ENCODE measurements at regions not wholly inside any gene's neighbourhood (a gene's known extent, or its start where the extent isn't known, plus 50 kb on each side); places are given as distances from the start of the nearest gene placed in this dataset.

DNA sequence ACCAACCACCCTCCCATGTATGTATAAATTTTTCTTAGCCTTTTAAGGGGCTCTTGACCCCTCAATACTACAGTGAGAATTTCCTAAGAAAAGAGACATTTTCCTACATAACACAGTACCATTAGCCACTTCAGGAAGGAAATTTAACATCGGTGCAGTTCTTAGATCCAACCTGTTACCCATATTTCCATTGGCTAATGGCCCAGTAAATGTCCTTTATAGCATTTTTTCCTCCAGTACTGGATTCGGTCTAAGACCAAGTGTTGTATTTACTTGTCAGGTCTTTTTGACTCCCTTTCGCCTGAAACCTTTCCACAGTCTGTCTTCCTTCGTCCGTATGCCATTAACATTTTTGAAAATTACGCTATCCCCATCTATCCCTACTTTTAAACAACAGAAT, 173.4 kb upstream of the PMEPA1 start:
- Mint-ChIP-seq H3K27ac (no peak overlapping the region), H3K4me3 (no peak overlapping the region), H3K4me1 (no peaks in the 10 kb centered on the region), H3K27me3 (peaks cover 3% of the 10 kb centered on the region), H3K9me3 (peaks cover 0 to under 1% (median 0%) of the 10 kb centered on the region in 7 donors), H3K36me3 (no peaks in the 10 kb centered on the region)
- H3K4me1 ChIP-seq (ENCODE audit: control insufficient read depth, insufficient read depth, low read length, poor library complexity, severe bottlenecking) = no peaks in the 10 kb centered on the region
- no peak overlapping the region for H3K27ac ChIP-seq (ENCODE audit: insufficient read depth, low read length, poor library complexity, severe bottlenecking)
- DNase-seq (no peak), ATAC-seq (ENCODE audit: low read depth in 2 of 2) (no peak)
- no peaks in the 10 kb centered on the region for H3K27me3 ChIP-seq (ENCODE audit: control insufficient read depth, insufficient read depth, low read length)
- H3K9me3 ChIP-seq (ENCODE audit: control insufficient read depth in 2 of 2, low read length in 2 of 2) = no peaks in the 10 kb centered on the region
- H3K4me3 ChIP-seq (ENCODE audit: low read depth, low read length) = no peak overlapping the region
- H3K36me3 ChIP-seq (ENCODE audit: control insufficient read depth, insufficient read depth, low read length) = no peaks in the 10 kb centered on the region

DNA sequence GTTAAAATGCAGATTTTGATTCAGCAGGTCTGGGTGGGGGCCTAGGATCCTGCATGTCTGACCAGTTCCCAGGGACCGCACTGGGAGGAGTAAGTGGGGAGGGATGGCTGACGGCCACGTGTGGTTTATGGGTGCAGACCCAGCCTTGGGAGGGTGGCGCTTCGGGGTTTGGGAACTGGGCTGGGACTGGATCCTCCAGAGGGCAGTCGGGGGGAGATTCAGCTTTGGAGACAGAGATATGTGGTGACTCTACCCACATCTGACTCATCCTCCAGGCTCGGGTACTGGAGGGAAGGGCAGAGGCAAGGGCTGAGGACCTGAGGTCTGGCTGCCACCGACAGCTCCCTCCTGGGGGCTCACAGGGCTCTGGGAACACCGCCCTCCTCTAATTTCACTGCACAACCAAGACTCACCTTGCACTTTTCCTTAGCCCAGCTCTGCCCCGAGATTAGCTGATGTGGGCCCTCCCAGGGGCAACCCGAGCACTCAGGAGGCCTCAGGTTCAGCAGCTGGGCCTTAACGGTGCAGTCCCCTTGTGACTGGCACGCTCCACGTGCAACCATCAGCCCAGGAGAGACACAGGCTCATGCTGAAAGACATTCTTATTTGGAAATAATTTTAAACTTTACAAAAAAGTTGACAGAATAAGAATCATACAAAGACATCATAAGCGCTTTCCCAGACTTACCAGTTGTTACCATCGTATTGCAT, 172.8 kb upstream of the PMEPA1 start:
- H3K4me1 Mint-ChIP-seq = no peaks in the 10 kb centered on the region
- no peak overlapping the region for H3K4me3 Mint-ChIP-seq
- Histone ChIP-seq H3K36me3 (ENCODE audit: control insufficient read depth, insufficient read depth, low read length) (no peaks in the 10 kb centered on the region), H3K4me3 (ENCODE audit: low read depth, low read length) (no peak overlapping the region), H3K9me3 (ENCODE audit: control insufficient read depth in 2 of 2, low read length in 2 of 2) (no peaks in the 10 kb centered on the region), H3K4me1 (ENCODE audit: control insufficient read depth, insufficient read depth, low read length, poor library complexity, severe bottlenecking) (no peaks in the 10 kb centered on the region), H3K27me3 (ENCODE audit: control insufficient read depth, insufficient read depth, low read length) (no peaks in the 10 kb centered on the region), H3K27ac (ENCODE audit: insufficient read depth, low read length, poor library complexity, severe bottlenecking) (no peak overlapping the region)
- no peaks in the 10 kb centered on the region for H3K9me3 Mint-ChIP-seq
- H3K36me3 Mint-ChIP-seq = no peaks in the 10 kb centered on the region
- no peak overlapping the region for H3K27ac Mint-ChIP-seq
- H3K27me3 Mint-ChIP-seq = no peaks in the 10 kb centered on the region
- DNase-seq (no peak), ATAC-seq (ENCODE audit: low read depth in 2 of 2) (no peak)

DNA sequence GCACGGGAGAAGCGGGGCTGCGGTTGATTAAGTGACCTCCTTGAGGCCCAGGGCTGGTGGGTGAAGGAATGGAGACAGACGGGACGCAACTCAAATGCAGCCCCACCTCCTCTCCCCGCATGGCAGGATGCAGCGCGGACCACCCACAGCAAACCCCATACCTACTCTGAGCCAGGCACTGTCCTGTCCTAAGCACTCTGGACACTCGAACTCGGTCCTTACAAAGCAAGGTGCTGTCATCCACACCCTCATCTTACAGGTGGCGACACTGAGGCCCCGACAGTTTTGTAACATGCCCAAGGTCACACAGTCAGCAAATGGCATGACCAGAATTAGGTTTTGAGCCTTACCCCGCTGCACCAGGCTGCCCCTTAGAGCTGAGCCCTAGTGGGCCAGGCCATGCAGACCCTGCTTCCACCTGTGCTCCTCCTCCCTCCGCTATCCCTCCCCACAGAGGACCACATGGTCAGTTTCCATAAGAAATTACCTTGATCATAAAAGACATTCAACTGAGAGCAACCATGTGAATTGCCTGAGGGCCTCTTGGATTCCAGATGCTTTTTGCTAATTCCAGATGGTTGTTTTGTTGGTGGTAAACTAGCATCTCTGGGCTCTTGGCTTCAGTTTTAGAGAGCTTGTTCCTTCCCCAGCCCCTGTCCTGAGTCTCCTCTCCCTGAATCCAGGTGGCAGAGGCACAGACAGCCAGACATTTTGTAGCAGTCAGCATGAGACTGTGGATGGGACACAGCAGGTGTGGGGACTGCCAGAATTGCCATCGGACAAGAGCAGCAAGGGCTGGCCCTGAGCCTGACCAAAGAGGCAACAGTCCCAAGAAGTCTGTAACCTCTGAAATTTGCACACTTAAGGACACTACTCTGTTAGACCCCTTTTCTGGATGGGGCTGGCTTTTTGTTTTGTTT, 171.9 kb upstream of the PMEPA1 start:
- no peaks in the 10 kb centered on the region for H3K9me3 Mint-ChIP-seq
- Histone ChIP-seq H3K27me3 (ENCODE audit: control insufficient read depth, insufficient read depth, low read length) (no peaks in the 10 kb centered on the region), H3K4me1 (ENCODE audit: control insufficient read depth, insufficient read depth, low read length, poor library complexity, severe bottlenecking) (no peaks in the 10 kb centered on the region), H3K36me3 (ENCODE audit: control insufficient read depth, insufficient read depth, low read length) (no peaks in the 10 kb centered on the region), H3K9me3 (ENCODE audit: control insufficient read depth in 2 of 2, low read length in 2 of 2) (no peaks in the 10 kb centered on the region), H3K27ac (ENCODE audit: insufficient read depth, low read length, poor library complexity, severe bottlenecking) (no peak overlapping the region), H3K4me3 (ENCODE audit: low read depth, low read length) (no peak overlapping the region)
- H3K27me3 Mint-ChIP-seq = no peaks in the 10 kb centered on the region
- no peak overlapping the region for H3K27ac Mint-ChIP-seq
- no peak overlapping the region for H3K4me3 Mint-ChIP-seq
- H3K4me1 Mint-ChIP-seq = no peaks in the 10 kb centered on the region
- DNase-seq = no peak
- H3K36me3 Mint-ChIP-seq = no peaks in the 10 kb centered on the region
- ATAC-seq (ENCODE audit: low read depth in 2 of 2) = no peak

DNA sequence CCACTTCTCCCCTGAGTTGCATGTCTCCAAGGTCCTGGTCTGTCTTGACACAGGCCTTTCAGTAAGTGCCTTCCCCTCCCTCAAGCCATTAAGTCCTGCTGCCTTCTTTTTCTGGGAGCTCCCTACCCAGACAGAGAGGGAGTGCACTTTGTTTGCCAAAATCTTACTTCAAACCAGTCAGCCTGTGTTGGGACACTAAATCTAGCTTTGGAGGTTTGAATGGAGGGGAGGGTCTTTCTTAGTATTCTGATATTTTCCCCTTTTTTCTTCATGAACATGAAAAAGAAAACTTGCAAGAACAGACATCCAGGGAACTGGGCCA, 170.7 kb upstream of the PMEPA1 start:
- H3K27me3 Mint-ChIP-seq = no peaks in the 10 kb centered on the region

DNA sequence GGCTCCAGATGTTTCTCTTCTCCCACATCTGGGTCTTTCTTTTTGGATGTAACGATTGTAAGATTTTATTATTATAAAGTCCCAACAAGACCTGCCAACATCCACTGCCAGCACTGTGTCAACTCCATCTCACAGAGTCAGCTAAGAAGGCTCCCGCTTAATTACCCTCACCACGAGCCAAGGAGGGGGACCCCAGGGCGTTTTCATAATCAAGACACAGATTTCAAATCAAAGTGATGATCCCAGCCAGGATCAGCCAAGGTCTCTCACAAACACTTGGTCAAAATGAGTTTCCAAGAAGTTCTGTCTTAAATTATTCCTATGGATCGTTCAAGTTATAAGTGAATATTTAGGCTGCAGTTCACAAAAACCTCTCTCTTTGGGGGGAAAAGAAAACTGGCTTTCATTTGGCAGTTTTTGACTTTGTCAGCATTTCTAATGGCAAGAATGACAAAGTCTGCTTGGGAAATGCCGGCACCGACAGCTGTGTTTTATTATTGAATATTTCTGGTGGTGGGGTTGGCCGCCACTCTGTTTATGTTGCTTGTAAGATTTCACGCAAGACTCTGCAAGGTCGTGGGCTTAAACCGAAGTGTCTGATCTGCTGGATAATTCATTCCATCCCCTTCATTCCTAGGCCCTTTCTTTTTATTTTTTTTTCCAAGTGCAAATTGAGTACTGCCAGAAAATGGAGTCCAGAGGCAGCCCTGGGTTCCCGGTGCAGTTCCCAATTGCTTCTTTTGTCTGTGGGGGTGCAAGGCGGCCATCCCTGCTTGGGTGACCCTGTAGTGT, 170.2 kb upstream of the PMEPA1 start:
- ATAC-seq (ENCODE audit: low read depth in 2 of 2) (no peak), DNase-seq (no peak)
- Mint-ChIP-seq H3K27me3 (no peaks in the 10 kb centered on the region), H3K9me3 (peaks cover 0 to 2% (median 0%) of the 10 kb centered on the region in 7 donors), H3K36me3 (no peaks in the 10 kb centered on the region), H3K27ac (no peak overlapping the region), H3K4me1 (no peaks in the 10 kb centered on the region), H3K4me3 (no peak overlapping the region)
- Histone ChIP-seq H3K4me1 (ENCODE audit: control insufficient read depth, insufficient read depth, low read length, poor library complexity, severe bottlenecking) (no peaks in the 10 kb centered on the region), H3K4me3 (ENCODE audit: low read depth, low read length) (no peak overlapping the region), H3K27ac (ENCODE audit: insufficient read depth, low read length, poor library complexity, severe bottlenecking) (no peak overlapping the region), H3K36me3 (ENCODE audit: control insufficient read depth, insufficient read depth, low read length) (no peaks in the 10 kb centered on the region), H3K27me3 (ENCODE audit: control insufficient read depth, insufficient read depth, low read length) (no peaks in the 10 kb centered on the region), H3K9me3 (ENCODE audit: control insufficient read depth in 2 of 2, low read length in 2 of 2) (no peaks in the 10 kb centered on the region)

More for the DNA sequence above, 170.7 kb upstream of the PMEPA1 start:
- no peaks in the 10 kb centered on the region for H3K4me1 Mint-ChIP-seq
- no peak overlapping the region for H3K27ac Mint-ChIP-seq
- Histone ChIP-seq H3K27ac (ENCODE audit: insufficient read depth, low read length, poor library complexity, severe bottlenecking) (no peak overlapping the region), H3K27me3 (ENCODE audit: control insufficient read depth, insufficient read depth, low read length) (no peaks in the 10 kb centered on the region), H3K4me3 (ENCODE audit: low read depth, low read length) (no peak overlapping the region), H3K4me1 (ENCODE audit: control insufficient read depth, insufficient read depth, low read length, poor library complexity, severe bottlenecking) (no peaks in the 10 kb centered on the region), H3K9me3 (ENCODE audit: control insufficient read depth in 2 of 2, low read length in 2 of 2) (no peaks in the 10 kb centered on the region), H3K36me3 (ENCODE audit: control insufficient read depth, insufficient read depth, low read length) (no peaks in the 10 kb centered on the region)
- H3K9me3 Mint-ChIP-seq = peaks cover 0 to 2% (median 0%) of the 10 kb centered on the region in 7 donors
- H3K36me3 Mint-ChIP-seq = no peaks in the 10 kb centered on the region
- ATAC-seq (ENCODE audit: low read depth in 2 of 2) (no peak), DNase-seq (no peak)
- no peak overlapping the region for H3K4me3 Mint-ChIP-seq

DNA sequence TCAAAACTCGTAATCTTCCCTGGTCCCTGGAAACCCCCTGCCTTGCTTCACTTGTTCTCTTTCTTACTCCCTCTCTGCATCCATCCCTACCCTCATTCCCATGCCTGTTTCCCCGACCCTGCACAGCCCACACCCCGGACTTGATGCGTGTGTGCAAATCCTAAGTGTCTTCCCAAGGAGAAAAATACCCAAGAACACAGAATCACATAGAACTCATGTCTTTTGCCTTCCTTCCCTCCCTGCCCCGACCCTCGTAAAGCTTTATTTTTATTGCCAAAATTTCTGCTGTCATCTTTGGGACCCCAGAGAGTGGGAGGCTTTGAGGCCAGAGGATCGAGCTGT, 169.6 kb upstream of the PMEPA1 start:
- H3K4me3 ChIP-seq (ENCODE audit: low read depth, low read length) = no peak overlapping the region
- Mint-ChIP-seq H3K4me1 (no peaks in the 10 kb centered on the region), H3K4me3 (no peak overlapping the region), H3K27me3 (no peaks in the 10 kb centered on the region), H3K36me3 (no peaks in the 10 kb centered on the region), H3K9me3 (peaks cover 0 to 2% (median 0%) of the 10 kb centered on the region in 7 donors), H3K27ac (no peak overlapping the region)
- no peak overlapping the region for H3K27ac ChIP-seq (ENCODE audit: insufficient read depth, low read length, poor library complexity, severe bottlenecking)
- DNase-seq = no peak
- no peaks in the 10 kb centered on the region for H3K27me3 ChIP-seq (ENCODE audit: control insufficient read depth, insufficient read depth, low read length)
- no peaks in the 10 kb centered on the region for H3K9me3 ChIP-seq (ENCODE audit: control insufficient read depth in 2 of 2, low read length in 2 of 2)
- no peaks in the 10 kb centered on the region for H3K4me1 ChIP-seq (ENCODE audit: control insufficient read depth, insufficient read depth, low read length, poor library complexity, severe bottlenecking)
- ATAC-seq (ENCODE audit: low read depth in 2 of 2) = no peak
- H3K36me3 ChIP-seq (ENCODE audit: control insufficient read depth, insufficient read depth, low read length) = no peaks in the 10 kb centered on the region

DNA sequence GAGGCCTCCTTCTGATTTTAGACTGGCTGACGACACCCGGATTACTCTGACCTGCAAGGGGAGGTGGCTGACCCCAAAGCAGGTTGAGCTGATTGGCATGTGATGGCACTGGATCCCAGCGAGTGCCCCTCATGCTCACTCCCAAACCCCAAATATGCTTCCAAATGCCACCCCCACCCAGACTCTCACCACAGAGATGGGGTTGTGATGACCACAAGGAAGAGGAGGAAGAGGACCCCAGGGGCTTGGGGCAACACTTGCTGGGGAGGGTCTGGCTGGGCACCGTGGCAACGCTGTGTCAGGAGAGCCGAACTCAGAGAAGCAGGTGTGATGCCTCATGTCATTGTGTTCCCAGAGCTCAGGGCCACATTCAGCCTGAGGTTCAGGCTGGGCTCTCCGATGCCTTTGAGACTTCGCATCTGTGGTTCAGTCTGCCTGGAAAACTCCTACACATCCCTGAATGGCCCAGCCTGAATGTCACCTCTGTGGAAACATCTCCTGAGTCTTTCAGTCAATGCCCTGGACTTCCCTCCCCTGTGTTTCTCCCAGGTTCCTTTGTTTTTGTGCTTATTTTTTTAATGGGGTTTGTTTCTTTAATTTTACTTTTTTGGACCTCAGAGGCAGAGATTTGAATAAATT, 169.1 kb upstream of the PMEPA1 start:
- Histone ChIP-seq H3K36me3 (ENCODE audit: control insufficient read depth, insufficient read depth, low read length) (no peaks in the 10 kb centered on the region), H3K9me3 (ENCODE audit: control insufficient read depth in 2 of 2, low read length in 2 of 2) (no peaks in the 10 kb centered on the region), H3K27ac (ENCODE audit: insufficient read depth, low read length, poor library complexity, severe bottlenecking) (no peak overlapping the region), H3K4me3 (ENCODE audit: low read depth, low read length) (no peak overlapping the region), H3K27me3 (ENCODE audit: control insufficient read depth, insufficient read depth, low read length) (no peaks in the 10 kb centered on the region), H3K4me1 (ENCODE audit: control insufficient read depth, insufficient read depth, low read length, poor library complexity, severe bottlenecking) (no peaks in the 10 kb centered on the region)
- Mint-ChIP-seq H3K4me3 (no peak overlapping the region), H3K4me1 (no peaks in the 10 kb centered on the region), H3K27ac (no peak overlapping the region), H3K27me3 (no peaks in the 10 kb centered on the region), H3K9me3 (peaks cover 0 to 2% (median 0%) of the 10 kb centered on the region in 7 donors), H3K36me3 (no peaks in the 10 kb centered on the region)
- ATAC-seq (ENCODE audit: low read depth in 2 of 2) (no peak), DNase-seq (no peak)

Data from CD4-positive, CD25-positive, alpha-beta regulatory T cell (primary cell).